Activated CD4-positive, alpha-beta memory T cell treated with anti-CD3 and anti-CD28 coated beads, Interleukin-2, amount 10 ng/mL, durations not matched to agents 7 days and 5 days (primary cell): ENCODE measurements at regions not wholly inside any gene's neighbourhood (a gene's known extent, or its start where the extent isn't known, plus 50 kb on each side); places are given as distances from the start of the nearest gene placed in this dataset.

Experiments used
- CTCF ChIA-PET: fragments of 350-600 bp; sonication (Branson Sonifier 250); formaldehyde crosslinking; loops from one replicate; lab custom pipeline; 2021; ENCODE audit warnings: antibody characterized with exemption, inconsistent platforms; lab: Charles Lee
- POLR2A ChIA-PET: fragments of 350-600 bp; sonication (Branson Sonifier 250); formaldehyde crosslinking; loops from one replicate; lab custom pipeline; 2021; ENCODE audit warnings: antibody characterized with exemption; lab: Charles Lee
- DNase-seq: peaks from one replicate; pipeline ENCODE4 v3.0.0-alpha.2; 2020
- H3K27ac Mint-ChIP-seq: one replicate; pipeline ENCODE4 v1.8.0; 2021; ENCODE audit warnings: mild to moderate bottlenecking, mixed read lengths
- H3K27me3 Mint-ChIP-seq: one replicate; pipeline ENCODE4 v1.8.0; 2021; ENCODE audit warnings: mixed read lengths
- H3K36me3 Mint-ChIP-seq: one replicate; pipeline ENCODE4 v1.8.0; 2021; ENCODE audit warnings: low read depth, mixed read lengths
- H3K4me1 Mint-ChIP-seq: one replicate; pipeline ENCODE4 v1.8.0; 2021; ENCODE audit warnings: mixed read lengths
- H3K4me3 Mint-ChIP-seq: one replicate; pipeline ENCODE4 v1.8.0; 2021; ENCODE audit warnings: mild to moderate bottlenecking, mixed read lengths
- H3K9me3 Mint-ChIP-seq: one replicate; pipeline ENCODE4 v1.8.0; 2021; ENCODE audit warnings: mixed read lengths

GRCh38 chr11:127632976-127633680 lies 632.6 kb upstream of the KIRREL3 start:
- ChIA-PET POLR2A (no interaction called here), CTCF (no interaction called here)
- Mint-ChIP-seq H3K9me3 (no peaks in the 10 kb centered on the region), H3K27me3 (no peaks in the 10 kb centered on the region), H3K4me3 (no peak overlapping the region), H3K4me1 (no peaks in the 10 kb centered on the region), H3K27ac (no peak overlapping the region), H3K36me3 (no peaks in the 10 kb centered on the region)
- DNase-seq: no peak

GRCh38 chr11:127632546-127632945 lies 632.0 kb upstream of the KIRREL3 start:
- Mint-ChIP-seq H3K27me3 (no peaks in the 10 kb centered on the region), H3K9me3 (no peaks in the 10 kb centered on the region), H3K27ac (no peak overlapping the region), H3K4me1 (no peaks in the 10 kb centered on the region), H3K4me3 (no peak overlapping the region), H3K36me3 (no peaks in the 10 kb centered on the region)
- ChIA-PET POLR2A (no interaction called here), CTCF (no interaction called here)
- no peak for DNase-seq

GRCh38 chr11:127631974-127632373 lies 631.4 kb upstream of the KIRREL3 start:
- CTCF ChIA-PET: no interaction called here
- Mint-ChIP-seq H3K4me3 (no peak overlapping the region), H3K9me3 (no peaks in the 10 kb centered on the region), H3K4me1 (no peaks in the 10 kb centered on the region), H3K36me3 (no peaks in the 10 kb centered on the region), H3K27me3 (no peaks in the 10 kb centered on the region), H3K27ac (no peak overlapping the region)
- POLR2A ChIA-PET: no interaction called here
- DNase-seq: no peak

DNA sequence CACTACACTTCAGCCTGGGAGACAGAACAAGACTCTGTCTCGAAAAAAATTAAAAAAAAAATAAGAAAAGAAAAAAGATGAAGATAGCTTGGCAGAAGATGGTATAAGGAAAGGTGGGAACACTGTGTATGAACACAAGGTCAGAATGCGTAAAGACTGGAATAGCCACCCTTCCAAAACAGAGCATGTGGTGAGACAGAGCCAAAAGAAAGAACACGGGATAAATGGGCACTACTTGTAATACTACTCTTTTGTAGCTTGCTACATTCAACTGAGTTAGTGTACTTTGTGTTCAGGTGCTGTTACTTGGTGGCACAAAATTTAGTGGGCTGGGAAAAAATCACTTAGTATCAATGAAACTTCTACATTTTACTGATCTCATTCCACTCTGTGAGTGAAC lies 628.6 kb upstream of the KIRREL3 start:
- ChIA-PET CTCF (no interaction called here), POLR2A (no interaction called here)
- Mint-ChIP-seq H3K27me3 (no peaks in the 10 kb centered on the region), H3K4me3 (no peak overlapping the region), H3K9me3 (no peaks in the 10 kb centered on the region), H3K4me1 (no peaks in the 10 kb centered on the region), H3K36me3 (no peaks in the 10 kb centered on the region), H3K27ac (no peak overlapping the region)
- no peak for DNase-seq

DNA sequence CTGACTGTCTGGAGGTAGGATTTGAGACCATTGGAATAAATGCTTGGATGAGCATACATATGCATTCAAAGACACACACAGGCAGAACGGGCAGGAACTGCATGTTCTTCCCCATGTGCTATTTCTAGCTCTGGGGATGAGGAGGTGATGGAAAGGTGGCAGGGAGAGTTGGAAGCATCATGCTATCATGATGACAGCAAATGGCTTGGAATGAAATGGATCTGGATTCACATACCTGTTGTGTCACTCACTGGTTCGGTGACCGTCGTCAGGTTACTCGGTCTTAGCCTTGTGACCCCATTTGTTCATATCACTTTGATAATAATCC lies 627.9 kb upstream of the KIRREL3 start:
- Mint-ChIP-seq H3K4me1 (no peaks in the 10 kb centered on the region), H3K36me3 (no peaks in the 10 kb centered on the region), H3K4me3 (no peak overlapping the region), H3K27me3 (no peaks in the 10 kb centered on the region), H3K9me3 (no peaks in the 10 kb centered on the region), H3K27ac (no peak overlapping the region)
- no peak for DNase-seq
- ChIA-PET POLR2A (no interaction called here), CTCF (no interaction called here)

GRCh38 chr11:127627629-127628457 lies 627.3 kb upstream of the KIRREL3 start:
- Mint-ChIP-seq H3K4me3 (no peak overlapping the region), H3K27me3 (no peaks in the 10 kb centered on the region), H3K9me3 (no peaks in the 10 kb centered on the region), H3K27ac (no peak overlapping the region), H3K4me1 (no peaks in the 10 kb centered on the region), H3K36me3 (no peaks in the 10 kb centered on the region)
- CTCF ChIA-PET: no interaction called here
- POLR2A ChIA-PET: no interaction called here
- no peak for DNase-seq

- no peak overlapping the region for H3K4me3 Mint-ChIP-seq
- DNase-seq: no peak
- POLR2A ChIA-PET: no interaction called here
- H3K27me3 Mint-ChIP-seq: no peaks in the 10 kb centered on the region
- no peaks in the 10 kb centered on the region for H3K36me3 Mint-ChIP-seq
- no peak overlapping the region for H3K27ac Mint-ChIP-seq
- no peaks in the 10 kb centered on the region for H3K4me1 Mint-ChIP-seq
- CTCF ChIA-PET: no interaction called here
- no peaks in the 10 kb centered on the region for H3K9me3 Mint-ChIP-seq
Measured at GRCh38 chr11:127627204-127627603, 626.6 kb upstream of the KIRREL3 start.

DNA sequence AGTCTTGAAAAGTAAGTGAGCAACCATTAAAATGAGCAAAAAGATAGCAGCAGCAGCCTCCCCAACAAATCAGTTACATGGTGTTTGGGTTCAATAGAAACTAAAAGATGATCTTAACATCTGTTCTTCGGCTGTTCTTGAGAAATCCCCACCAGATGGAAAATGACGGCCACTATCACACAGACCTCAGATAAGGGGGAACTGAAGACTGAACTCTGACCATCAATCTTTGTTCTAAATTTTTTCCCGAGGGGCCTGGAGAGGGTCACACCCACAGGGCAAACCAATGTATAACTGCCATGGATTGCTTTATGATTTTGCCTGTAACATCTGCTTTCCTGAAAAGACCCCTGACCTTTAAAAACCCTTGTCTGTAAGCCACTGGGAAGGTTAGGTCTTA lies 624.8 kb upstream of the KIRREL3 start:
- Mint-ChIP-seq H3K9me3 (no peaks in the 10 kb centered on the region), H3K4me3 (no peak overlapping the region), H3K27me3 (no peaks in the 10 kb centered on the region), H3K36me3 (no peaks in the 10 kb centered on the region), H3K27ac (no peak overlapping the region), H3K4me1 (no peaks in the 10 kb centered on the region)
- ChIA-PET CTCF (no interaction called here), POLR2A (no interaction called here)
- DNase-seq: no peak

DNA sequence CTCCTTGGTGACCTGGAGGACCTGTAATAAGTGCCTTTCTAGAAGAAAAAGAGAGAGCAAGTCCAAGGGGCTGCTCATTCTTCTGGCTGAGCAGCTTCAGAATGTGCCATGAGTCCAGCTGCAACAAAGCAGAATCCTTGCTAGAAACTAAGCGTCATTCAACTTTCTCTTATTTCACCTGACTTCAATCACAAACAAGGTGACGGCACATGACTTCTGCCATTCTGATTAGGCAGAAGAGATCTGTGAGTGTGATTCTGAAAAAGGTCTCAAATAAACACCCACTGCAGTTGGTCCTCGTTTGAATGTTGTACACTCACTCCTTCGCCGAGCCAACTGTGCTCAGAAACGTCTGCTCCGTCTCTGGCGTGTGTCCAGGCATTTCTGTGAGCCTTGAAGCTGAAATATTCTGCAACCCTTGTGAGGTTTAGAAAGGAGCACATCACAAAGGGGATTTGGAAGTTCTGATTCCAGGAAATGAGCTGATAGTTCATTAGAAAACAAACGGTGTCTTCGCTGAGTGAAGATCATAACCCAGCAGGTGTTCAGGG lies 623.8 kb upstream of the KIRREL3 start:
- Mint-ChIP-seq H3K27ac (no peak overlapping the region), H3K4me3 (no peak overlapping the region), H3K36me3 (no peaks in the 10 kb centered on the region), H3K4me1 (no peaks in the 10 kb centered on the region), H3K9me3 (no peaks in the 10 kb centered on the region), H3K27me3 (no peaks in the 10 kb centered on the region)
- CTCF ChIA-PET: no interaction called here
- POLR2A ChIA-PET: no interaction called here
- no peak for DNase-seq

DNA sequence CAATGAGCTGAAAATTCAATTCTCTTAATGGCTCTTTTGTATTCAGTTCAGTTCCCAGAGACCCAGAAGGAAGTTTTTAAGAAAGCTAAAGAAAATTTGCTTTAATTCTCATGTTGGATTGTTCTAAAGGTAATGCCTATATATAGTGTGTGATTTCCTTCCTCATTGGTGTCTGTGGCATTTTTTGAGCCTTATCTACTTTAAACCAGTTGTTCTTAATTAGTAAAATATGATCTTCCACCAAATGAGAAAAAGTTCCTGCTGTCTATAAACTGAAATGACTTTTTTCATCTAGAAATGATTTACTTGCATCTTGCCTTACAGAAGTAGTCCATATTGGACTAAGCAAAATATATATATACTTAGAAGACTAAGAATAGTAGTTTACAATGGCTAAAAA lies 622.1 kb upstream of the KIRREL3 start:
- POLR2A ChIA-PET: no interaction called here
- DNase-seq: no peak
- no peaks in the 10 kb centered on the region for H3K4me1 Mint-ChIP-seq
- H3K27me3 Mint-ChIP-seq: no peaks in the 10 kb centered on the region
- H3K36me3 Mint-ChIP-seq: no peaks in the 10 kb centered on the region
- CTCF ChIA-PET: no interaction called here
- H3K4me3 Mint-ChIP-seq: no peak overlapping the region
- H3K27ac Mint-ChIP-seq: no peak overlapping the region
- H3K9me3 Mint-ChIP-seq: no peaks in the 10 kb centered on the region

DNA sequence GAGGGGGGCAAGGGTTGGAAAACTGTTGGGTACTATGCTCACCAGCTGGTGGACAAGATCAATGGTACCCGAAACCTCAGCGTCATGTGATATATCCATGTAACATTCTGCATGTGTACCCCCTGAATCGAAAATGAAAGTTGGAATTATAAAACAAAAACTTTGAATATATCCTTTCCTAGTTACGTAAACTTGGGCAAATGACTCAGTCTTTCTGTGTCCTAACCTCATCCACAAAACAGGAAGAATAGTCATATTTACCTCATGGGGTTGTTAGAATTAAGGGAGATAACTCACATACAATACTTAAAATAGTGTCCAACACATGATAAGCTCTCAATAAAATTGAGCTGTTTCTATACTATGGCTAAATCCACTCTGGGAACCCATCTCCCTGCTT lies 620.1 kb upstream of the KIRREL3 start:
- ChIA-PET CTCF (no interaction called here), POLR2A (no interaction called here)
- no peak for DNase-seq
- Mint-ChIP-seq H3K27ac (no peak overlapping the region), H3K4me1 (no peaks in the 10 kb centered on the region), H3K9me3 (no peaks in the 10 kb centered on the region), H3K27me3 (no peaks in the 10 kb centered on the region), H3K4me3 (no peak overlapping the region), H3K36me3 (no peaks in the 10 kb centered on the region)

- CTCF ChIA-PET: no interaction called here
- DNase-seq: no peak
- no peak overlapping the region for H3K27ac Mint-ChIP-seq
- POLR2A ChIA-PET: no interaction called here
- H3K4me3 Mint-ChIP-seq: no peak overlapping the region
- H3K36me3 Mint-ChIP-seq: no peaks in the 10 kb centered on the region
- H3K4me1 Mint-ChIP-seq: no peaks in the 10 kb centered on the region
- H3K9me3 Mint-ChIP-seq: no peaks in the 10 kb centered on the region
- H3K27me3 Mint-ChIP-seq: no peaks in the 10 kb centered on the region
Measured at GRCh38 chr11:127619946-127620345, 619.4 kb upstream of the KIRREL3 start.

GRCh38 chr11:127618721-127619120 lies 618.2 kb upstream of the KIRREL3 start:
- H3K9me3 Mint-ChIP-seq: no peaks in the 10 kb centered on the region
- H3K27me3 Mint-ChIP-seq: no peaks in the 10 kb centered on the region
- H3K4me3 Mint-ChIP-seq: no peak overlapping the region
- H3K4me1 Mint-ChIP-seq: no peaks in the 10 kb centered on the region
- ChIA-PET POLR2A (no interaction called here), CTCF (no interaction called here)
- no peak for DNase-seq
- no peak overlapping the region for H3K27ac Mint-ChIP-seq
- no peaks in the 10 kb centered on the region for H3K36me3 Mint-ChIP-seq

DNA sequence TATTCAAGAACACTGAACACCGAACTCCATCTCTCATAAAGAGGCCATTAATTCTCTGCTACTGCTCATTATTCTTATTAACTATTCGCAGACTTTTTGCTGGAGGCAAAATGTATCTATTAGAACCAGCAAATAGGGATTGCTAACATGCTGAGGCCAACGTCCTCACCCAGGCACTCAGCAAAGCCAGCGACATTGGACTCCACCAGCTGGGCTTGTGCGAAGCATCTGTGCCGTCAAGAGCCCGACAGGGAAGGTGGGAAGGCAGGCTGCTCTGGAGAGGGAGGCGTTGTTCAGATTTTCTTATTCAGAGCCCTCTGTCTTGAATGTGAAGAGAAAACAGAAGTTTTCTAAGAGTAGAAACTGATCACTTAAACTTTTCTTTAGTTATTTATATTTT lies 615.6 kb upstream of the KIRREL3 start:
- Mint-ChIP-seq H3K4me1 (no peaks in the 10 kb centered on the region), H3K9me3 (no peaks in the 10 kb centered on the region), H3K36me3 (no peaks in the 10 kb centered on the region), H3K27me3 (no peaks in the 10 kb centered on the region), H3K4me3 (no peak overlapping the region), H3K27ac (no peak overlapping the region)
- no peak for DNase-seq
- CTCF ChIA-PET: no interaction called here
- POLR2A ChIA-PET: no interaction called here
